OCI-LY1 (cell line): ENCODE measurements at regions not wholly inside any gene's neighbourhood (a gene's known extent, or its start where the extent isn't known, plus 50 kb on each side); places are given as distances from the start of the nearest gene placed in this dataset.

Experiments used
- H2AFZ ChIP-seq: fragments of 200-600 bp; sonication (generic), shearing (Covaris generic); 2 replicates; pipeline ENCODE4 v1.6.0; 2014; ENCODE audit warnings: antibody characterized with exemption, mild to moderate bottlenecking, low read length
- H3F3A ChIP-seq: fragments of 200-600 bp; sonication (generic), shearing (Covaris generic); 2 replicates; pipeline ENCODE4 v1.6.0; 2014; ENCODE audit warnings: mild to moderate bottlenecking, antibody characterized with exemption, low read length, moderate library complexity; ENCODE audit not compliant: insufficient read depth
- H3K27ac ChIP-seq: fragments of 200-600 bp; sonication (generic); 2 replicates; pipeline ENCODE4 v1.5.1; 2014; ENCODE audit warnings: low read length, mixed run types, mild to moderate bottlenecking, low read depth; ENCODE audit not compliant: poor library complexity, severe bottlenecking
- H3K27me3 ChIP-seq: fragments of 200-600 bp; sonication (generic); 2 replicates; pipeline ENCODE4 v1.6.0; 2014; ENCODE audit warnings: antibody characterized with exemption, mild to moderate bottlenecking, low read length, moderate library complexity; ENCODE audit not compliant: insufficient read depth
- H3K36me3 ChIP-seq: fragments of 200-600 bp; sonication (generic); 2 replicates; pipeline ENCODE4 v1.6.1; 2014; ENCODE audit warnings: mild to moderate bottlenecking, antibody characterized with exemption, low read length, moderate library complexity, mixed read lengths; ENCODE audit not compliant: insufficient read depth
- H3K4me1 ChIP-seq: fragments of 200-600 bp; sonication (generic); 2 replicates; pipeline ENCODE4 v1.5.1; 2014; ENCODE audit warnings: mild to moderate bottlenecking, low read length, moderate library complexity; ENCODE audit not compliant: insufficient read depth, severe bottlenecking
- H3K4me2 ChIP-seq: fragments of 200-600 bp; sonication (generic), shearing (Covaris generic); 2 replicates; pipeline ENCODE4 v1.6.1; 2014; ENCODE audit warnings: low read length
- H3K4me3 ChIP-seq: fragments of 200-600 bp; sonication (generic); 2 replicates; pipeline ENCODE4 v1.5.1; 2014; ENCODE audit warnings: low read length, low read depth, mild to moderate bottlenecking, mixed read lengths; ENCODE audit not compliant: poor library complexity, severe bottlenecking
- H3K79me2 ChIP-seq: fragments of 200-600 bp; shearing (Covaris generic); 2 replicates; pipeline ENCODE4 v1.6.1; 2016; ENCODE audit warnings: mixed run types, low read length, mixed read lengths; ENCODE audit not compliant: insufficient read depth
- H3K9ac ChIP-seq: fragments of 200-600 bp; sonication (generic), shearing (Covaris generic); 2 replicates; pipeline ENCODE4 v1.6.1; 2014; ENCODE audit warnings: mild to moderate bottlenecking, low read length, mixed read lengths
- H3K9me2 ChIP-seq: fragments of 200-600 bp; sonication (generic), shearing (Covaris generic); 2 replicates; pipeline ENCODE4 v1.6.1; 2014; ENCODE audit warnings: low read depth, mild to moderate bottlenecking, low read length, mixed read lengths
- H3K9me3 ChIP-seq: fragments of 200-600 bp; shearing (Covaris generic); 2 replicates; pipeline ENCODE4 v1.6.1; 2014; ENCODE audit warnings: low read length, mixed read lengths
- H4K20me1 ChIP-seq: fragments of 200-600 bp; sonication (generic), shearing (Covaris generic); 2 replicates; pipeline ENCODE4 v1.6.0; 2016; ENCODE audit warnings: mild to moderate bottlenecking, low read length; ENCODE audit not compliant: insufficient read depth
- EZH2 ChIP-seq: fragments of 200-600 bp; sonication (generic), shearing (Covaris generic); IDR thresholded peaks from 2 replicates; pipeline ENCODE4 v1.8.0; 2017; ENCODE audit warnings: borderline replicate concordance, mixed run types, mild to moderate bottlenecking, antibody characterized with exemption, low read length, moderate library complexity, mixed read lengths
- TF ChIP-seq, protein P1 (sequence below): fragments of 200-600 bp; sonication (generic), shearing (Covaris generic); IDR thresholded peaks from 2 replicates; pipeline ENCODE4 v1.5.1; 2017; ENCODE audit warnings: mild to moderate bottlenecking, antibody characterized with exemption, low read length, moderate library complexity, mixed read lengths

DNA sequence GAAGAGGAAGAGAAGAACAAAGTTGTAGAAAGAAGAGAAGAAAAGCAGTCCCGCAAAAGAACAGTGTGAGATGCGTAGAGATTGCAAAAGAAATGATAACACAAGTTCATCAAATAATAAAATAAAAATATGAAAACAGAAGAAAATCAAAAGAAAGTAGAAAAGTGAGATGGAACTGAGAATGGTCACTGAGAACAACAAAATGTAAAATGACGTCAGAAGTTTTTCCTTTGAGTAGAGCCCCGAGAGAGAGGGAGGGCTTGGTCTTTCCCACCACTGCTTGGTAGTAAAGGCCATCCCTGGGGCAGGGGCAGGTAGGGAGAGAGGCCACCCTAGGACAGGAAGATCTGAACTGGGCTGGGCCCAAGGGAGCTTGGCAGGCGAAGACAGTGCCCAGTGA lies 533.7 kb downstream of the QKI start:
- Histone ChIP-seq H3K9me2 (no peaks in the 10 kb centered on the region), H3K9ac (no peak overlapping the region), H3K9me3 (no peaks in the 10 kb centered on the region), H3F3A (no peaks in the 10 kb centered on the region), H2AFZ (no peak overlapping the region), H3K4me3 (no peak overlapping the region), H4K20me1 (no peaks in the 10 kb centered on the region), H3K4me1 (peaks cover 7% of the 10 kb centered on the region), H3K79me2 (no peaks in the 10 kb centered on the region), H3K27me3 (no peaks in the 10 kb centered on the region; the same call in 1 of the 2 replicates), H3K4me2 (no peak overlapping the region), H3K36me3 (no peaks in the 10 kb centered on the region), H3K27ac (no peak overlapping the region)
- TF ChIP-seq, protein P1, sequence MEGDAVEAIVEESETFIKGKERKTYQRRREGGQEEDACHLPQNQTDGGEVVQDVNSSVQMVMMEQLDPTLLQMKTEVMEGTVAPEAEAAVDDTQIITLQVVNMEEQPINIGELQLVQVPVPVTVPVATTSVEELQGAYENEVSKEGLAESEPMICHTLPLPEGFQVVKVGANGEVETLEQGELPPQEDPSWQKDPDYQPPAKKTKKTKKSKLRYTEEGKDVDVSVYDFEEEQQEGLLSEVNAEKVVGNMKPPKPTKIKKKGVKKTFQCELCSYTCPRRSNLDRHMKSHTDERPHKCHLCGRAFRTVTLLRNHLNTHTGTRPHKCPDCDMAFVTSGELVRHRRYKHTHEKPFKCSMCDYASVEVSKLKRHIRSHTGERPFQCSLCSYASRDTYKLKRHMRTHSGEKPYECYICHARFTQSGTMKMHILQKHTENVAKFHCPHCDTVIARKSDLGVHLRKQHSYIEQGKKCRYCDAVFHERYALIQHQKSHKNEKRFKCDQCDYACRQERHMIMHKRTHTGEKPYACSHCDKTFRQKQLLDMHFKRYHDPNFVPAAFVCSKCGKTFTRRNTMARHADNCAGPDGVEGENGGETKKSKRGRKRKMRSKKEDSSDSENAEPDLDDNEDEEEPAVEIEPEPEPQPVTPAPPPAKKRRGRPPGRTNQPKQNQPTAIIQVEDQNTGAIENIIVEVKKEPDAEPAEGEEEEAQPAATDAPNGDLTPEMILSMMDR: no peak
- no peak for TF ChIP-seq EZH2

DNA sequence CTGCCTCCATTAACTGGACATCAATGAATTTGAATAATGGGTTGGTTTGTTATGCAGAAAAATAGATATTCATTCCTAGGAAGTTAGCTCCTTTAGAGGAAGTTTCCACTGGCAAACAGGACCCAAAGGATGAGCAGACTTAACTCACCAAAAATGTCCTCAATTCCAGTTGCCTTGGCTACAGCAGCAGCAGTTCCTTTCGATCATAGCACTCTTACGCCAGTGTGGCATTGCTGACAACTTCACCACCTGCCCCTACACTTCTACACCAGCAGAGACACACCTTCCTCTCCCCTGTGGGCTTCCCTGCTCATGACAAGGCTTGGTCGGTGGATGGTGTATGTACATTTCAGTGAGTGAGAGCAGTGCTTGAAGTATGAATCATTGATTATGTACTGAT lies 532.8 kb downstream of the QKI start:
- H3K79me2 ChIP-seq: no peaks in the 10 kb centered on the region
- no peak overlapping the region for H3K27ac ChIP-seq
- no peaks in the 10 kb centered on the region; the same call in 1 of the 2 replicates for H3K27me3 ChIP-seq
- H3K4me1 ChIP-seq: no peaks in the 10 kb centered on the region
- H3K36me3 ChIP-seq: no peaks in the 10 kb centered on the region
- H3K9me2 ChIP-seq: no peaks in the 10 kb centered on the region
- TF ChIP-seq, protein P1: no peak
- no peak for TF ChIP-seq EZH2
- H4K20me1 ChIP-seq: no peaks in the 10 kb centered on the region
- H3K4me3 ChIP-seq: no peak overlapping the region
- no peak overlapping the region for H3K4me2 ChIP-seq
- H3K9ac ChIP-seq: no peak overlapping the region
- H3K9me3 ChIP-seq: no peaks in the 10 kb centered on the region
- H2AFZ ChIP-seq: no peak overlapping the region
- no peaks in the 10 kb centered on the region for H3F3A ChIP-seq

DNA sequence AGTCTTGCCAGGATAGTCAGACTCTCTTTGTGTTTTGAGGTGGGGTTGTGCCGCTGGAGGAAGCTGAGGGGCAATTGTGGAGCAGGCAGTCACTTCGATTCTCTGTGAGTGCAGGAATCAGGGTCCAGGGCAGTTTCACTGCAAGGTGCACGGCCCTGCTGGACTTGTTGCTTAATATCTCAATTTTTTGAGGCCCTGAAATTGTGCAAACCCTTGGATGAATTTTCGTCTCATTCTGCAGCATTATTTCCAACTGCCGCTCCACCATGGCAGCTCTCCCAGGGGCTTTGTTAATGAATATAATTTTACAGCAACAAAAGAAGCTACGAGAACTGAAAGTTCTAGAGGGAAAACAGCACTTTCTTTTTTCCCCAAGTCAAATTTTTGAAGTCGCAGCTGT lies 531.9 kb downstream of the QKI start:
- H3F3A ChIP-seq: no peaks in the 10 kb centered on the region
- no peaks in the 10 kb centered on the region for H3K79me2 ChIP-seq
- no peaks in the 10 kb centered on the region for H3K9me3 ChIP-seq
- H2AFZ ChIP-seq: no peak overlapping the region
- H3K9me2 ChIP-seq: no peaks in the 10 kb centered on the region
- no peak overlapping the region for H3K4me2 ChIP-seq
- H3K4me3 ChIP-seq: no peak overlapping the region
- H4K20me1 ChIP-seq: no peaks in the 10 kb centered on the region
- H3K36me3 ChIP-seq: no peaks in the 10 kb centered on the region
- no peaks in the 10 kb centered on the region for H3K4me1 ChIP-seq
- no peak overlapping the region for H3K9ac ChIP-seq
- no peak overlapping the region for H3K27ac ChIP-seq
- TF ChIP-seq, protein P1: no peak
- TF ChIP-seq EZH2: no peak
- no peaks in the 10 kb centered on the region; the same call in 1 of the 2 replicates for H3K27me3 ChIP-seq
